GM21423 (cell line): ENCODE measurements at regions not wholly inside any gene's neighbourhood (a gene's known extent, or its start where the extent isn't known, plus 50 kb on each side); places are given as distances from the start of the nearest gene placed in this dataset.
"Not testable (repeated sequence)": the region's sequence is repeated elsewhere in the genome, so short reads cannot be mapped to it uniquely, and the experiment has no call there.

Experiments used
- ATAC-seq: cut with Tn5 transposase; IDR thresholded peaks from one replicate; pipeline ENCODE4 v1.9.1; 2021; ENCODE audit warnings: mild to moderate bottlenecking, moderate library complexity; ENCODE audit not compliant: unreplicated experiment

DNA sequence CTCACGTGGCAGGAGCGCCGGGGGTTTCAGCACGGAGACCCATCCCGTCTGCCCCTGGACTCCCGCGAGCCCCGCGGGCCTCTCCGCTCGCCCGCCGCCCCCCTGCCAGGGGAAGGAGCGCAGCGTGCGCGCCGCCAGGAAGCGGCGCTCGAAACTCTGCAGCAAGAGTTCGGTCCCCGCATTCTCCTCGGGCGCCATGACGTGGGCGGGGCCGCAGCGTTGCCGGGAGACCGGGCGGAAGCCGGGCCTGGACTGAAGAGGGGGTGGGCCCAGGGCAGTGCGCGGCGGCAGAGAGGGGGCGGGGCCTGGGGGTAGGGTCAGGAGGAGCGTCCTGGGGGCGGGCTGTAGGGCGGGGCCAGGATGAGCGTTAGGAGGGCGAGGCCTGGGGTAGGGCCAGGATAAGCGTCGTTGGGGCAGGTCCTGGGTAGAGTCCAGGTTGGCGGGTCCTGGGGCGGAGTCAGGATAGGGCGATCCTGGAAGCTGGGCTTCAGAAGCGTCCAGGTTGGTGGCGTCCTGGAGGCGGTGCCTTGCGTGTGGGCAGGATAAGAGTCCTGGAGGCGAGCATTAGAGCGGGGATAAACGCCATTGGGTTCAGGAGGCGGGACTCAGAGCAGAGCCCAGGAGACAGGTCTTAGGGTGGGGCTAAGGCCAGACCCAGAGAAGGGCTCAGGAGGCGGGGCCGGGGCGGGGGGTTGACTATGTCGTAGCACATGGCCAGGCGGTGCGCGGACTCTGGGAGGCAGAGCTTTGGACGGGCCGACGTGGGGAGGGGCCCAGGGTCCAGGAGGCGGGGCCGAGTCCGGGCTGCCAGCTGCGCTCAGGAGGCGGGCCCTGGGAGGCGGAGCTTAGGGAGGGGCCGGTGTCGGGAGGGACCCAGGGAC, 229.0 kb upstream of the FRG2C start:
- ATAC-seq: peak; percentile 99

DNA sequence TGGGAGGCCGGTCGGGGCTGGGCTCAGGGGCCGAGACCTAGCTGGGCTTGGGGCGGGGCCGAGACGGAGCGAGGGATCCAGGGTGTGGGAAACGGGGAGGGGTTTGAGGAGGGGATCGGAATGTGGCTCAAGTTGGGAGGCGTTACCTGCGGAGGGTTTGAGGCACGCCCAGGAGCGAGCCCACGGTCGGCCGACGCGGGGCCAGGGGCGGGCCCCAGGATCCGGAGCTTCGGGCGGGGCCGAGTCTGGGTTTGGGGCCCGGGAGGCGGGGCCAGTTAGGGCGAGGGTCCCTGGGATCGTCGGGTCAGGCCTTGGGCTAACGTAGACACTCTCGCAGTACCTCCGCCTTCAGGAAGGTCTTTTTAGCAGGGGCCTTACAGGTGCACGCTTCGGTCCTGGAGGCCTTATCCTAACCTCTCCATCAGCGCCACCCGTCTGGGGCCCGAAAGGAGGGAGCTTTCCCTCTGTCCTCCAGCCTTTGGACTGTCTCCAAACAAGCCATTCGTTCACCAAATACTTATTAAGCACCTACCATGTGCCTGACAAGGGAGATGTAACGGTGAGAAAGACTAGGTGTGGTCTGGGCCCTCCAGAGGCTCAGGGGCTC, 228.2 kb upstream of the FRG2C start:
- not testable (repeated sequence) for ATAC-seq

DNA sequence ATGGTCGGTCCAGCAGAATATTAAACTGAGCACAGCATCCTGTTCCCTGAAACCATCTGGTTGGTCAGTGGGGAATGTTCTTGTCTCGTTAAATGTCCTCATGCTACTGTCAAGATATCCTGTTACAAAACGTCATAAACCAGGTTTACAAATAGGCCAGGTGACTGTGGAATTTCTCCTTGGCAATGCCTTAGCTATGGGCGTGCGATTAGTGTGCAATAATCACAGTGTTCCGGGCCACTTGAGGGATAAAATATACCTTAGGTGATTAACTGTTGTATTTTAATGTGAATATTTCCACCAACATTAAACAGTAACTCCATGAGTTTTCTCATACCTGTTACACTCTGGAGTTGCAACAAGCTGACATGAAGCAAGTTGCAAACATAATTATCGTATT, 223.1 kb upstream of the FRG2C start:
- not testable (repeated sequence) for ATAC-seq

DNA sequence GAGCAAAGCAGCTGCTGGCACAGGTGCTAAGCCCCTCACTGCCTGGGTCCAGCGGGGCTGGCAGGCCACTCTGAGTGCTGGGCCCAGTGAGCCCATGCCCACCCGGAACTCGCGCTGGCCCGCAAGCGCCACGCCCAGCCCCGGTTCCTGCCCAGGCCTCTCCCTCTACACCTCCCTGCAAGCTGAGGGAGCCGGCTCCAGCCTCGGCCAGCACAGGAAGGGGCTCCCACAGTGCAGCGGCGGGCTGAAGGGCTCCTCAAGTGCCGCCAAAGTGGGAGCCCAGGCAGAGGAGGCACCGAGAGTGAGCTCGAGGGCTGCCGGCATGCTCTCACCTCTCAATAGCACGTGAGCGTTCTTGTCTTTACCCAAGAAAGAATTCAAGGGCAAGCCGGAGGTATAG, 219.5 kb upstream of the FRG2C start:
- ATAC-seq: not testable (repeated sequence)

DNA sequence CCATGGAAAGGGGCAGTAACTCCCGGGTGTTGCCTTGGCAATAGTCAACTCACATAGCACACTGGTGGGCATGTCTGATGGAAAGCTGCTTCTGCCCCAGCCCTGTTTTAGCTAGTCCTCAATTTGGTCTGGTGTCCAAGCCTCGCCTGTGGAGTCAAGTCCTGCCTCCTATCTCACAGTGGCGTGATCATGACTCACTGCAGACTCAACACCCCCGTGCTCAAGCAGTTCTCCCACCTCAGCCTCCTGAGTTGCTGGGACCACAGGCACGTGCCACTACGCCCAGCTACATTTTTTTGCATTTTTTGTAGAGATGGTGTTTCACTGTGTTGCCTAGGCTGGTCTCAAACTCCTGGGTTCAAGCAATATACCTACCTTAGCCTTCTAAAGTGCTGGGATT, 218.9 kb upstream of the FRG2C start:
- ATAC-seq: not testable (repeated sequence)

DNA sequence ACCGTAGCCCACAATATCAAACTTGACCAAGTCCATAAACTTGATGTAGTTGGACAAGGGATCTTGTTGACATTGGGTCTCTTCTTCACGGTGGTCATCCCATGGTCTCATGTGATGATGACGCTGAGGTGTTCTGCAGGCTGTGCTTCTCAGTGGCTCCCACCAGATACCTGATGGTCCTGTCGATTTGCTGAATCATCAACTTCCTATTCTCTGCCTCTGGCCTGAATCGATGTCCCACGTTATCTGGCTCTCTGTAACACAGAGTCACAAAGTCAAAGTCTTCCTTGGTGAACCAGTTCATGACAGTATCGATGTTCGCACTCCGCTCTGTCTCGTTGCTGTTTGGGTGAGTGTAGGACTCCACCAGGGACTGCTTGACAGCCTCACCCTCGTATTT, 217.2 kb upstream of the FRG2C start:
- ATAC-seq: not testable (repeated sequence)

DNA sequence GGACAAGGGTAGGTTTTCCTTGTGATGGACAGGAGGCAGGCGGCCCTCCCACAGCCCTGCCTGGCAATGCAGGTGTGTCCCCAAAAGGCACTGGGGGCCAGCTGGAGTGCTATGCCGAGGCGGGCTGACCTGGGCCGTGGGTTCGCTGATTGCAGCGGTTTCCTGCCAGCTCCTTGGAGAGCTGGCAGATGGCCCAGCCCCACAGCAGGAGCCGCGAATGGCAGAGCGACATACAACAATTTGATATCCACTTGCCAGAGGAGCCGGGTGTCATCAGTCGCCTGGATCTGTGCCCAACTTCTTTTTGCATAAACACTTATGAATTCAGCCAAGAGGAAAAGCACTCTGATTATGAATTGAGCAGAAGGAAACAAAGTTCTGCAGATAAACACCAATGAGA, 210.8 kb upstream of the FRG2C start:
- not testable (repeated sequence) for ATAC-seq

DNA sequence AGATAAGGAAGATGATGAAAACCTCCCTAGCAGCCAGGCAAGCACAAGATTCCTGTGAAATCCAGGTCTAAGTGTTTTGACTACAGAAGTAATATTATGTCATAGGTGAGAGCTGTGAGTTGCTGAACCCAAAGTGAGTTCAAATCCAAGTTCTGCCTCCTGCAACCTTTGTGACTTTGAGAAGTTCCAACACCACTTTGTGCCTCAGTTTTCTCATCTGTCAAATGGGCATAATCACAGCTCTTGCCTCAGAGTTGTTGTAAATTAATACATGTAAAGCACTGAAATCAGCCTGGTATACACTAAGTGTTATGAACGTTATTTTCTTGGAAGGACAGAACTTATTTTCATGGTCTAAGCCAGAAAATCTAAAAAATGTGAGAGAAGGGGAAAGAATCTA, 210.3 kb upstream of the FRG2C start:
- ATAC-seq: not testable (repeated sequence)

DNA sequence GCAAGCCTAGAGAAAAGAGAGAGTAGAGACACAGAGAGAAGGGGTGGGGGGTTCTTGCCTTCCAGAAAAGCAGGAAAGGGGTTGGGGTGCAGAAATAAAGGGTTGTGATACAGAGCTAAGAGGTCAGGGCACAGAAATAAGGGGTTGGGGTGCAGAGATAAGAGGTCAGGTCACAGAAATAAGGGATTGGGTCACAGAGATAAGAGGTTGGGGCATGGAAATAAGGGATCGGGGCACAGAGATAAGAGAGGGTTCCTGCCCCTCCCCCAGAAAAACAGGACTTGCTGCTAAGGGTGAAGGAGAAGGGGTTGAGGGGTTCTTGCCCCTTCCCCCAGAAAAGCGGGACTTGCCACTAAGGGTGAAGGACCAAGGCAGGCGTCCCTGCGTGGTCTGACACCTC, 189.6 kb upstream of the FRG2C start:
- ATAC-seq: not testable (repeated sequence)

DNA sequence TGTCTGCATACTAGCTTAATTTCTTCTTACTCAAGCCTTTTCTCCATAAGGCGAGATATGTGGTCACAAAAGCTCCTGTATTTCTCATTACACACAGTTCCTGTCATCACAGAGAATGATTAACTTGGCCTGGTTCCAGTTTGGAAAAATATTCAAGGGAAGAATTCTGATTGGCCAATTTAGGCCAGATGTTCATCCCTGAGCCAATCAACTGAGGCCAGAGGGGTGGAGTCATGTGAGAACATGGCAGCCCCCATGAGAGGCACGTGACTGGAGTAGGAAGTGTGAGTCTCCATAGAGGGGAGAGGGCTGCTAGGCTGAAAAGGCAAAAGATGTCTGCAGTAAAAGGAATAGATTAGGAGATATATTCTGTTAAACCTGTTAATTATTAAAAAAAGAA, 167.5 kb upstream of the FRG2C start:
- ATAC-seq: not testable (repeated sequence)

DNA sequence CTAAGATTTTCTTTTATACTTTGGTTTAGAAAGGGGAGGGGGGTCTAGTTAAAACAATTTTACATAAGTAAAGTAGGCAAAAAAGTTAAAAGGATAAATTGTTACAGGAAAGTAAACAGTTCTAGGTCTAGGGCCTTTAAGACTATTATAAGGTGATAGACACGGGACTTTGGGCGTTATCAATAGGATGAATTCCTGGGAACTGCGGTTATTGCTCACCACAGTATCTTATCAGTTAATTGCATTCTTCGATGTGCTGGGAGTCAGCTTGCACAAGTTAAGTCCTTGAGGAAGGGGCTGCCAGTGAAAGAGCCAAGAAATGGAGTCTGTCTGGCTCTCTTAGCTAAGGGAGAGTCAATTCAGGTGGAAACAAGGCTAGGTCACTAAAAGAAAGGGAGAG, 163.8 kb upstream of the FRG2C start:
- ATAC-seq: not testable (repeated sequence)

DNA sequence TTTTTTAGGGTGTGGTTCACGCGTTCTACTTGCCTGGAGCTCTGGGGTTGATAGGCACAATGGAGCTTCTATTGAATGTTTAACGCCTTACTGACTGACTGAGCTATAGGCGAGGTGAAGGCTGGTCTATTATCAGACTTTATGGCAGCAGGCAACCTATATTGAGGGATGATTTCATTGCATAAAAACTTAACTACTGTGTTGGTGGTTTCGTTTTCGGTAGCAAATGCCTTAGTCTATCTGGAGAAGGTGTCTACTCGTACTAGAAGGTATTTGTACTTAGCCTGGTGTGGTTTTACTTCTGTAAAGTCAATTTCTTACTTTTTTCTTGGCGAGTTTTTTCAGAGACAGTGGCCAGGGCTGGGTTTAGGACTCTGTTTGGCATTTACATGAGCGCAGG, 162.0 kb upstream of the FRG2C start:
- ATAC-seq: not testable (repeated sequence)

DNA sequence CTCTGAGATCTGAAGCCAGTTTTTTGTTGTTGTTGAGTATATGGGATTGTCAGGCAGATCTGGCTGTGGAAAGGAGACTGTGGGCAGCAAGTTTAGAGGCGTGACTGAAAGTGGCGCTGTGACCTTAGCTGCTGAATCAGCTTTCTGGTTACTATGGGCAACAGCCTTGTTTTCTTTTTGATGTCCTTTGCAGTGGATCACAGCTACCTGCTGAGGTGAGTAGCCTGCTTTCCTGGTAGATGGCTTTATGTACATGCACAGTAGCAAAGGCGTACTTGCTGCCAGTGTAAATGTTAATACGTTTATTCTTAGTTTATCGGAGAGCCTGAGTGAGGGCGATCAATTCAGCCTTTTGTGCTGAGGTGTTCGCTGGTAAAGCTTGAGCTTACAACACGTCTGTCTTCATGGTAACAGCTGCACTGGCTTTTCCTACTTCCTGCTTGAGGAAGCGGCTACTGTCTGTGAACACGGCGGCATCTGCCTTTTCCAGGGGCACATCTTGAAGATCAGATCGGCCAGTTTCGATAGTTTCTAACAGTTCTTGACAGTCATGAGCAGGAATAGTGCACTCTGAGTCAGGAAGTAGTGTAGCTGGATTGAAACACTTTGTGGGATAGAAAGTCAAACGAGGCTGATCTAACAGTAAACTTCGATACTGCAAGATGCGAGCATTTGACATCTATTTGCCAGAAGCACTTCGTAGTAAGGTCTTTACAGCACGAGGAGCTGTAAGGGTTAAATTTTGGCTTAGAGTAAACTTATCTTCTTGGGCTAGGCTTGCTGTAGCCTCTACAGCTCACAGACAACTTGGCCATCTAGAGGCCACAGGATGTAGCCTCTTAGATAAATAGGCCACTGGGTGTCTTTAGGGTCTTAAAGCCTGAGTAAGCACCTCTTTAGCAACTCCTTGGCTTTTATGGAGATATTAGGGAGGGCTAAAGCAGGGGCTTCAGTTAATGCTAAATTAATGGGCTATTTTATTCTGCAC, 161.1 kb upstream of the FRG2C start:
- not testable (repeated sequence) for ATAC-seq

DNA sequence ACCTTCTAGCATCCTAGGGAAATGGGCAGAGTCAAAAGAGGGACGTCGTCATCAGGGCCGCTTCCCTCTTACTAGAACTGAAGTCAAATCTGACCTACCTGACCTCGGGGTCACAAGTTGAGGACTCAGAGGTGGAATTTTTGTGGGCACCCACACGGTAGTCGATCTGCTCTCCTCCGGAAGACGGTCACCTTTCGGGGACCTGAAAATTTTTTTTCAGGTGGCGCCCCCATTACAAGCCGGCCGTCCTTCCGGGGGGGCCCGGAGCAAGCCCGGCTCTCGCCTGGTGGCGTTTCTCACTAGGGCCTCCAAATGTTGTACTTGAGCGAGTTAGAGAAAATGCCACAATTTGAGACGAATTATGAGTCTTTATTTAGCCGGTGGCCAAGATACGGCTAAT, 157.5 kb upstream of the FRG2C start:
- no peak for ATAC-seq

DNA sequence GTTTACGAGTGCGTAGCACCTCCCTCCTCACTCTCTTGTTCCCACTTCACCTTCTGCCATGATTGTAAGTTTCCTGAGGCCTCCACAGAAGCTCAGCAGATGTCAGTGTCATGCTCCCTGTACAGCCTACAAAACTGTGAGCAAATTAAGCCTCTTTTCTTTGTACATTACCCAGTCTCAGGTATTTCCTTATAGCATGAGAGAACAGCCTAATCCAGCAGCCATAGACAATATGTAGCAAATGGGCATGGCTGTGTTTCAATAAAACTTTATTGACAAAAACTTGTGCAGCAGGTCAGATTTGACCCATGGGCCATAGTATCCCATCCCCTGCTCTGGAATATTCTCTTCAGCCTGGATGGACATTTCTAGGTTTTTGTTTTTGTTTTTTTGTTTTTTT, 156.2 kb upstream of the FRG2C start:
- not testable (repeated sequence) for ATAC-seq

DNA sequence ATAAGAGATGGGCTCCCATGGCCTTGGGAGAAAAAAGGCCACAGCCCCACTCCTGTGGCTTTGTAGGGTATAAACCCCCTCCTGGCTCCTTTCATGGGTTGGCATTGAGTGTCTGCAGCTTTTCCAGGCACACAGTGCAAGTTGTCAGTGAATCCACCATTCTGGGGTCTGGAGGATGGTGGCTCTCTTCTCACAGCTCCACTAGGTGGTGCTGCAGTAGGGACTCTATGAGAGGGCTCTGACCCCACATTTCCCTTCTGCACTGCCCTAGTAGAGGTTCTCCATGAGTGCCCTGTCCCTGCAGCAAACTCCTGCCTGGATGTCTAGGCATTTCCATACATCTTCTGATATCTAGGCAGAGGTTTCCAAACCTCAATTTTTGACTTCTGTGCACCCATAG, 136.5 kb upstream of the FRG2C start:
- not testable (repeated sequence) for ATAC-seq

DNA sequence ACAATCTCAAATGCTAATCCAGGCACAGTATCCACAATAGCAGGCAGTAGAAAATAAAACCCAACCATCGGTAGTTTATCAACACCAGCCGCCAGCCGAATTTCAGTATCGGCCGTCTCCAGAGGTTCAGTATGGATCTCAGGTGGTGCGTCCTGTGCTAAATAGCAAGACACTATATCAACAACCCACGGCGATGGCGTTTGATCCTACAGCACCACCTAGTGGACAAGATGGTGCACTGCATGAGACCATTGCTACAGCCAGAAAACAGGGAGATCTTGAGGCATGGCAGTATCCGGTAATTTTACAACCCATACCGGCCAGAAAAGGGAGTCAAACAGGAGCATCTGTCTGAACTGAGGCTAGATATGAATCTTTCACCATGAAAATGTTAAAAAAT, 112.0 kb upstream of the FRG2C start:
- not testable (repeated sequence) for ATAC-seq

DNA sequence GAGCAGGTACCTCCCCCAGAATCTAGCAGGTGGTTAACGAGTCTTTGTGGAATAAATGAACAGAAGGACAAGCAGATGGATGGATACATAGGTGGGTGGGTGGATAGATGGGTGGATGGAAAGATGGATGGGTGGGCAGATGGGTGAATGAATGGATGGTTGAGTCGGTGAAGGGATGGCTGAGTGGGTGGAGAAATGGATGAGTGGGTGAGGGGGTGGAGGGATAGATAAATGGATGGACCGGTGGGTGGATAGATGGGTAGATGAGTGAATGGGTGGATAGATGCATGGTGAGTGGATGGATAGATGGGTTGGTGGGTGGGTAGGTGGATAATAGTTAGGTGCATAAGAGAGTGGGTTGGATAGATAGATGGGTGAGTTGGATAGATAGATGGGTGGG, 99.7 kb upstream of the FRG2C start:
- not testable (repeated sequence) for ATAC-seq

DNA sequence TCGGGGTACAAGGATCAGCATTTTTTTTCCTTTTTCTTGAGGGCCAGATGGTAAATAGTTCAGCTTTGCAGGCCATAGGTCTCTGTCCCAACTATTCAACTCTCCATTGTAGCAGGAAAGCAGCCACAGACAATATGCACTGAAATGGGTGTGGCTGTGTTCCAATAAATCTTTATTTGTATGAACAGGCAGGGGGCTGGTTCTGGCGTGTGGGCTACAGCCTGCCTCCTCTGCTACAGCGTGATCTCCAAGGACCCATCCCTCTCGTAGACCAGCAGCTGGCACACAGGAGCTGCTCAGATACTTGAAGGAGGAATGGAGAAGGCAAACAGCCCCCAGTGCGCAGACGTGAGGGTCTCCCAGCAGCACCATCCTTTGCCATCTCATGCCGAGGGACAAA, 91.8 kb upstream of the FRG2C start:
- ATAC-seq: not testable (repeated sequence)

DNA sequence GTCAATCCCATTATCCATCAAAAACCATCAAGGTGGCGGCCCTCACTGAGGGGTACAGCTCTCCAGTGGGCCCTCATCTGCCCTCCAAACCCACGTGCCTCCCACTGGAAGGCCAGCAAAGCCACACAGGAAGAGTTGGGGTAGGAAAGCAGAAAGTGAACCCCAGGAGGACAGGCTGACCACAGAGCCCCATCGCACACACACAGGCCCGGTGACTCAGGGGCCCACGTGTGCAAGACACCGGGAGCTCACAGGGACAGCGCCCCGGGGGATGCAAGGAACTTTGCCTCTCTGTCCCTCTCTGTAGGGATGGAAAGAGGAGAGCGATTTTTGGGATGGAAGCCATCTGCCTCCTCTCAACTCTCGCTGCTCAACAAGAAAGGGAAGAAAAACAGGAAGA, 85.0 kb upstream of the FRG2C start:
- ATAC-seq: not testable (repeated sequence)

DNA sequence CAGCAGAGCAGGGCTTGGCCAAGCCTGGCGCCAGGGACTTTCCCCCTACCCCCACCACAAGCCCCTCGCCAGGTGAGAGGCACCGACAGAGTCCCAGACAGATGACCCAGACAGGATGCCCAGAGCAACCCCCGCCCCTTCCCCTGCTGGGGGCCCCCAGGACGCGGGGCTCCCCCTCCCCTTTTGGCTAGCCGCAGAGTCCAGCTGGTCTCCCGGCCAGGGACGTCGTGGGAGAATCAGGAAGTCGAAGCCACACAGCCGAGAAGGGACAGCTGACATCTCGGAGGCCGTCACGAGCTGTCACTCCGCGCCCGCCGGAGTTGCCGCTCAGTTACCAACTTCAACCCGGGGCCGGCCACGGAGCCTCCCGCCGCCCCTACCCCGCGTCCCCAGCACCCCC, 84.6 kb upstream of the FRG2C start:
- ATAC-seq: not testable (repeated sequence)
